Panc1 (cell line): ENCODE measurements at regions not wholly inside any gene's neighbourhood (a gene's known extent, or its start where the extent isn't known, plus 50 kb on each side); places are given as distances from the start of the nearest gene placed in this dataset.

Source experiments
- ATAC-seq: fragments of 200-7000 bp; cut with Tn5 transposase; 2 replicates; pipeline ENCODE4 v1.9.1; 2020; ENCODE audit warnings: mild to moderate bottlenecking, moderate library complexity
- BruUV-seq: library from RNA; stranded (reverse); fragments of 400-500 nt; replicated peaks from 2 replicates; lab custom pipeline; 2021; lab: Mats Ljungman, UMichigan
- CTCF ChIA-PET: fragments of 300-600 bp; sonication (Branson Sonifier 250); formaldehyde crosslinking; loops from one replicate; lab custom pipeline; 2022; ENCODE audit warnings: antibody characterized with exemption; lab: Charles Lee
- POLR2A ChIA-PET: fragments of 300-600 bp; sonication (Branson Sonifier 250); formaldehyde crosslinking; loops from one replicate; lab custom pipeline; 2022; ENCODE audit warnings: antibody characterized with exemption; lab: Charles Lee
- DNase-seq: peaks from one replicate; pipeline ENCODE4 v3.0.0-alpha.2; 2010; ENCODE audit warnings: low read depth, low spot score
- H3K27ac ChIP-seq: 2 replicates; pipeline ENCODE4 v1.5.1; 2011; ENCODE audit warnings: mild to moderate bottlenecking, low read length, inconsistent platforms
- H3K27me3 ChIP-seq: fragments of 200-500 bp; sonication (Bioruptor generic); 2 replicates; pipeline ENCODE4 v1.6.0; 2014; ENCODE audit warnings: low read length, inconsistent platforms; ENCODE audit not compliant: control insufficient read depth, insufficient read depth
- H3K36me3 ChIP-seq: fragments of 200-500 bp; sonication (Bioruptor generic); 2 replicates; pipeline ENCODE4 v1.5.1; 2014; ENCODE audit warnings: inconsistent platforms, mild to moderate bottlenecking, low read length, moderate library complexity; ENCODE audit not compliant: control insufficient read depth, insufficient read depth
- H3K4me1 ChIP-seq: 2 replicates; pipeline ENCODE4 v1.5.1; 2011; ENCODE audit warnings: inconsistent platforms, mild to moderate bottlenecking, low read length, moderate library complexity; ENCODE audit not compliant: control insufficient read depth, insufficient read depth
- H3K4me3 ChIP-seq, 2 experiments: 2 replicates each; pipeline ENCODE4 v1.5.1; 2011 to 2012; ENCODE audit warnings: low read depth in 2 of 2, low read length in 2 of 2, mild to moderate bottlenecking in 2 of 2, inconsistent platforms in 1 of 2, moderate library complexity in 1 of 2
- H3K9me3 ChIP-seq: fragments of 200-500 bp; sonication (Bioruptor generic); 2 replicates; pipeline ENCODE4 v1.5.1; 2014; ENCODE audit warnings: low read depth, mild to moderate bottlenecking, inconsistent platforms, low read length, moderate library complexity; ENCODE audit not compliant: control insufficient read depth, insufficient read depth
- POLR2AphosphoS5 ChIP-seq: IDR thresholded peaks from 2 replicates; pipeline ENCODE4 v1.6.1; 2012; ENCODE audit warnings: mild to moderate bottlenecking, low read depth, low read length, moderate library complexity
- SIN3A ChIP-seq: IDR thresholded peaks from 2 replicates; pipeline ENCODE4 v1.6.1; 2012; ENCODE audit warnings: low read depth, mild to moderate bottlenecking, low read length, moderate library complexity, borderline replicate concordance; ENCODE audit not compliant: insufficient read depth
- TCF7L2 ChIP-seq: IDR thresholded peaks from 2 replicates; pipeline ENCODE4 v1.6.1; 2011; ENCODE audit warnings: mild to moderate bottlenecking, low read depth, low read length, inconsistent platforms
- in situ Hi-C: cut with HindIII; loops from 2 replicates; pipeline ENCODE4 v1.10.0; 2016; ENCODE audit warnings: low sequenced_read_pairs, low pct_unique_long_range_greater_than_20kb
- intact Hi-C: fragments of 100-400 bp; cut with micrococcal nuclease; formaldehyde crosslinking; loops from one replicate; pipeline ENCODE4 v1.10.0; 2022; ENCODE audit not compliant: unreplicated experiment
- TF ChIP-seq, protein P1 (sequence below), 2 experiments: IDR thresholded peaks; 2 replicates each; pipeline ENCODE4 v1.6.1; 2011 to 2012; ENCODE audit warnings: low read depth in 2 of 2, control low read depth in 1 of 2, low read length in 1 of 2, mild to moderate bottlenecking in 1 of 2, moderate library complexity in 1 of 2; ENCODE audit not compliant: insufficient read depth in 1 of 2
- TF ChIP-seq, protein P2 (sequence below): fragments of 450-650 bp; IDR thresholded peaks from 2 replicates; pipeline ENCODE4 v1.5.1; 2017; ENCODE audit warnings: mild to moderate bottlenecking

DNA sequence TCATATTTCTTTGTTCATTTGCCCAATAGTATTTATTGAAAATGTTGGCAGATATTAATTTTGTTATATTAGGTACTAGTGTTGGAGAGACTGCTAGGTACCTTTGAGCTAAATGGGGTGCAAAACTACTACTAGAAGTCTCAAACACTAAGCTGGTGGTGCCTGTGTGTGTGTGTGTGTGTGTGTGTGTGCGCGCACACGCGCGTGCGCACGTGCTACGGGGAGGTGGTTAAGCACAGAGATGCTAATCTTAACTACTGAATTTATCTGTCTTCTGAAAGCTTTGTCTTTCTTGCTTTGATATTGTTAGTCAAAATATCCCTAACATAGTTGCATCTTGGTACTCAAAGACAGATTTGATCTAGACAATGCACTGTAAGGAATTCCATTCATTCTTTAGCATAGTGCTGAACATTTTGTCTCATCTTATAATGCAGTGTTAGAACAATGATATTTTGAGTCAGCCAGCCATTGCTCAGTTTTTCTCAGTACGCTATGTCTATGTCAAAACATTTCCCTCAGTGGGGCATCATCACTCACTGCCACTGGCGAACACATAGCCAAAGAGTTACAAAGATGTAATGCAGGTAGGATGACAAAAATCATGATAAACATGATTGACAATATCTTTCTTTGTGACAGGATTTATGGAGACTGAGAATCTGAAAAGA is 396.0 kb upstream of the RGPD4 start:
- Histone ChIP-seq H3K9me3 (no peaks in the 10 kb centered on the region), H3K27me3 (no peaks in the 10 kb centered on the region), H3K27ac (no peak overlapping the region), H3K4me1 (no peaks in the 10 kb centered on the region), H3K36me3 (no peaks in the 10 kb centered on the region), H3K4me3 (no peak overlapping the region)
- ATAC-seq: no peak
- BruUV-seq: no TSS peak
- no peak for DNase-seq
- CTCF ChIA-PET: interaction anchor here (0.5 kb wide), 1 partner anchor 653 kb away, joined by 4 read pairs; no protein-coding TSS in a partner anchor
- intact Hi-C loops: no loop called here
- POLR2A ChIA-PET: no interaction called here
- in situ Hi-C loops: no loop called here
- no peak for TF ChIP-seq TCF7L2
- no peak for TF ChIP-seq POLR2AphosphoS5
- TF ChIP-seq, protein P1, sequence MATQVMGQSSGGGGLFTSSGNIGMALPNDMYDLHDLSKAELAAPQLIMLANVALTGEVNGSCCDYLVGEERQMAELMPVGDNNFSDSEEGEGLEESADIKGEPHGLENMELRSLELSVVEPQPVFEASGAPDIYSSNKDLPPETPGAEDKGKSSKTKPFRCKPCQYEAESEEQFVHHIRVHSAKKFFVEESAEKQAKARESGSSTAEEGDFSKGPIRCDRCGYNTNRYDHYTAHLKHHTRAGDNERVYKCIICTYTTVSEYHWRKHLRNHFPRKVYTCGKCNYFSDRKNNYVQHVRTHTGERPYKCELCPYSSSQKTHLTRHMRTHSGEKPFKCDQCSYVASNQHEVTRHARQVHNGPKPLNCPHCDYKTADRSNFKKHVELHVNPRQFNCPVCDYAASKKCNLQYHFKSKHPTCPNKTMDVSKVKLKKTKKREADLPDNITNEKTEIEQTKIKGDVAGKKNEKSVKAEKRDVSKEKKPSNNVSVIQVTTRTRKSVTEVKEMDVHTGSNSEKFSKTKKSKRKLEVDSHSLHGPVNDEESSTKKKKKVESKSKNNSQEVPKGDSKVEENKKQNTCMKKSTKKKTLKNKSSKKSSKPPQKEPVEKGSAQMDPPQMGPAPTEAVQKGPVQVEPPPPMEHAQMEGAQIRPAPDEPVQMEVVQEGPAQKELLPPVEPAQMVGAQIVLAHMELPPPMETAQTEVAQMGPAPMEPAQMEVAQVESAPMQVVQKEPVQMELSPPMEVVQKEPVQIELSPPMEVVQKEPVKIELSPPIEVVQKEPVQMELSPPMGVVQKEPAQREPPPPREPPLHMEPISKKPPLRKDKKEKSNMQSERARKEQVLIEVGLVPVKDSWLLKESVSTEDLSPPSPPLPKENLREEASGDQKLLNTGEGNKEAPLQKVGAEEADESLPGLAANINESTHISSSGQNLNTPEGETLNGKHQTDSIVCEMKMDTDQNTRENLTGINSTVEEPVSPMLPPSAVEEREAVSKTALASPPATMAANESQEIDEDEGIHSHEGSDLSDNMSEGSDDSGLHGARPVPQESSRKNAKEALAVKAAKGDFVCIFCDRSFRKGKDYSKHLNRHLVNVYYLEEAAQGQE (IDR thresholded peaks at IDR 0.05; ENCODE audit: insufficient read depth in 1 of 2, low read depth in 2 of 2, low read length in 1 of 2): no peak
- no peak for TF ChIP-seq SIN3A
- TF ChIP-seq, protein P2, sequence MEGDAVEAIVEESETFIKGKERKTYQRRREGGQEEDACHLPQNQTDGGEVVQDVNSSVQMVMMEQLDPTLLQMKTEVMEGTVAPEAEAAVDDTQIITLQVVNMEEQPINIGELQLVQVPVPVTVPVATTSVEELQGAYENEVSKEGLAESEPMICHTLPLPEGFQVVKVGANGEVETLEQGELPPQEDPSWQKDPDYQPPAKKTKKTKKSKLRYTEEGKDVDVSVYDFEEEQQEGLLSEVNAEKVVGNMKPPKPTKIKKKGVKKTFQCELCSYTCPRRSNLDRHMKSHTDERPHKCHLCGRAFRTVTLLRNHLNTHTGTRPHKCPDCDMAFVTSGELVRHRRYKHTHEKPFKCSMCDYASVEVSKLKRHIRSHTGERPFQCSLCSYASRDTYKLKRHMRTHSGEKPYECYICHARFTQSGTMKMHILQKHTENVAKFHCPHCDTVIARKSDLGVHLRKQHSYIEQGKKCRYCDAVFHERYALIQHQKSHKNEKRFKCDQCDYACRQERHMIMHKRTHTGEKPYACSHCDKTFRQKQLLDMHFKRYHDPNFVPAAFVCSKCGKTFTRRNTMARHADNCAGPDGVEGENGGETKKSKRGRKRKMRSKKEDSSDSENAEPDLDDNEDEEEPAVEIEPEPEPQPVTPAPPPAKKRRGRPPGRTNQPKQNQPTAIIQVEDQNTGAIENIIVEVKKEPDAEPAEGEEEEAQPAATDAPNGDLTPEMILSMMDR: no peak

DNA sequence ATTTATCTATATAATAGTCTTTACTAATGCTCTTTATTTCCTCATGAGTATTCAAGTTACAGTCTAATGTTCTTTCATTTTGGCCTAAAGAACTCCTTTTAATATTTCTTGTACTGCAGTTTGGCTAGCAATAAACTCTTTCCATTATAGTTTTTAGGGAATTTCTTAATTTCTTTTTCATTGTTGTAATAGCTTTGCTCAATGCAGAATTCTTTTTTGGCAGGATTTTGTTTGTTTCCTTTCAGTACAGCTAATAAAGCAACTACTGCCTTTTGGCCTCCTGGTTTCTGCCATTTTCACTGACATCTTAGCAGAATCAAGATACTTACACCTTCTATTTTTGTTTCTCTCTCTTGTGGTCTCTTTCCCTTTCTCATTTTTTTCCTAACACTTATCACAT is 390.4 kb upstream of the RGPD4 start:
- ChIA-PET CTCF (no interaction called here), POLR2A (no interaction called here)
- Histone ChIP-seq H3K27ac (no peak overlapping the region), H3K9me3 (no peaks in the 10 kb centered on the region), H3K27me3 (no peaks in the 10 kb centered on the region), H3K36me3 (no peaks in the 10 kb centered on the region), H3K4me1 (no peaks in the 10 kb centered on the region), H3K4me3 (no peak overlapping the region)
- in situ Hi-C loops (no loop called here), intact Hi-C loops (no loop called here)
- ATAC-seq (no peak), DNase-seq (no peak)
- no TSS peak for BruUV-seq
- TF ChIP-seq, protein P1 (IDR thresholded peaks at IDR 0.05; ENCODE audit: insufficient read depth in 1 of 2, low read depth in 2 of 2, low read length in 1 of 2): no peak
- TF ChIP-seq SIN3A (no peak), TCF7L2 (no peak)
